ENCODE measurements at regions not wholly inside any gene's neighbourhood (a gene's known extent, or its start where the extent isn't known, plus 50 kb on each side); places are given as distances from the start of the nearest gene placed in this dataset.
"Not testable (repeated sequence)": the region's sequence is repeated elsewhere in the genome, so short reads cannot be mapped to it uniquely, and the experiment has no call there.

DNA sequence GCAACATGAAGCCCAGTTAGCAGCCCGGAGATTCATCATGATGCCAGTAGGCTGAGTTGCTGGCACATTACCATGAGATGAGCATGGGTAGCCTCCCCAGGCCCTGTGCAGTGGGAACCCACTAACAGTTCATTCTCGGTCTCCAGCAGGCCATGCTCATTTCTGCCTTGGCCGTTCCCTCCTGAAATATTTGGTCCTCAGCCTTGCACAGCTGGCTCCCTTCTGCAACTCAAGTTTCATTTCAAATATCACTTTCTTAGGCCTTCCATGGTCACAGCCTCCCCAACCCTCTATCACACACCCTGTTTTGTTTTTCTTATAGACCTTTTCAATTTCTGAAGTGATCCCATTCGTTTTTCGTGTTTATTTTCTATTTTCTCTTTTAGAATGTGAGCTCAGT is 125.4 kb upstream of the VLDLR start:
- TF ChIP-seq POLR2A (IDR thresholded peaks at IDR 0.05; ENCODE audit: low read depth, low read length): no peak
- no peak for FAIRE-seq
- no peak for DNase-seq (ENCODE audit: insufficient read length, low spot score)

DNA sequence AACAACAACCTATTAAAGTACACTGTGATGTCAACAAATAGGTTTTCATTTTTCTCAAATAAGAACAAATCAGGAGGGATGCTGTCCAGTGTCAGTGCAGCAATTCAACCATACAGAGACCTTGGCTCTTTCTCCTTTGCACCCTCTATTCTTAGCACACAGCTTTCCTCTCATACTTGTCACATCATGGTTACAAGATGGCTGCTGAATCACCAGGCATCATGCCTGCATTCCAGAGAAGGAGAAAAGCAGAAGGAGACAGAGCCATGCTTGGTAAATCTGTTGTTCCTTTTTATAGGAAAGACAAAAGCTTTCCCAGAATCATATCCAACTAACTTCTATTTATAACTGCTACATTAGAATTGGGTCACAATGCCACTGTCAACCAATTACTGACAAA is 124.7 kb upstream of the VLDLR start:
- FAIRE-seq: no peak
- no peak for TF ChIP-seq POLR2A (IDR thresholded peaks at IDR 0.05; ENCODE audit: low read depth, low read length)
- no peak for DNase-seq (ENCODE audit: insufficient read length, low spot score)

DNA sequence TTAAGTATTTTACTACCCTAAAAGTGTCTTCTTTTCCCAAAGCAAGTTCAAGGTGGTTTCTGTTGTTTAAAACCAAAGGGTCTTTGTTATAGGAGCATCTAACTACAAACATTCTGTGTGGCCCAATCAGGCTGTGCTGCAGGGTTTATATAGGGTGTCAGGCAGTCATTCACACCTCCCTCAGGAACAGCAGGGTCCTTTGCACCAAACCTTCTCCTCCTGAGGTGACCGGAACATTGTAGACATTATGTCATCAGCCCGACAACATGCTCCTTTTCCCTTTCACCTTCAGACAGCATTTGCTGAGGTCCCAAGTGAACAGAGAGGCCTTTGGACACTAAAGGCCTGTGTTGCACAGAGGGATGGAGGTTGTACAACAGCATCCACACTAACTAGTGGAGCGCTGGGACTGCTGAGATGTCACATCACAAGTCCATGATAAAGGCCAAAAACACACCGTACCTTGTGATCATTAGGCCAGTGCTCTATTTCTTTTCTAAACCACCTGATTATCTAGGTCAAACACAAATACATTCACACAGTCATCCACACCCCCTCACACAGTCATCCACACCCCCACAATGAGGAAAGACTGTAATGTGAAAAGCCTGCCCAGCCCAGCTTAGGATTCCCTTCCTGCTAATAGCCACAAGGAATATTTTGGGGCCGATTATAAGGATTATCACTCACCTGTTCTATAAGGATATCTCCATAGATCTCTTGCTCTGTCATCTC is 123.8 kb upstream of the VLDLR start:
- TF ChIP-seq POLR2A (IDR thresholded peaks at IDR 0.05; ENCODE audit: low read depth, low read length): no peak
- DNase-seq (ENCODE audit: insufficient read length, low spot score) (no peak), FAIRE-seq (no peak)

DNA sequence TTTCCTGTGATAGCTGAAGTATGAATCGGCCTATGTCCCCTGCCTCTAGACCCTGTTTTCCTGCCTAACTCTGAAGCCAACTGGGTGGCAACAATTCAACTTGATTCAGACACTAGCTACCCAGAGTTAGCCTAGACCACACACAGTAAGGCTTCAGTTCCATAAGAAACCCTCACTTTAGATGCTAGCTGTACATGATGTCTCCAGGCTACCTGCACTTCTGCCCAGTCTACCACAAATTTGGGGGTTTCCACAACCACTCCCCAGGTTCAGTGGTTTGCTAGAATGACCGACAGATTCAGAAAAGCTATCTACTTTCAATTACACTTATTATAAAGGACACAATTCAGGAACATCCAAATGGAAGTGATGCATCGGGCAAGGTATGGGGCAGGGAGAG is 119.4 kb upstream of the VLDLR start:
- DNase-seq (ENCODE audit: insufficient read length, low spot score): no peak
- FAIRE-seq: no peak
- no peak for TF ChIP-seq POLR2A (IDR thresholded peaks at IDR 0.05; ENCODE audit: low read depth, low read length)

DNA sequence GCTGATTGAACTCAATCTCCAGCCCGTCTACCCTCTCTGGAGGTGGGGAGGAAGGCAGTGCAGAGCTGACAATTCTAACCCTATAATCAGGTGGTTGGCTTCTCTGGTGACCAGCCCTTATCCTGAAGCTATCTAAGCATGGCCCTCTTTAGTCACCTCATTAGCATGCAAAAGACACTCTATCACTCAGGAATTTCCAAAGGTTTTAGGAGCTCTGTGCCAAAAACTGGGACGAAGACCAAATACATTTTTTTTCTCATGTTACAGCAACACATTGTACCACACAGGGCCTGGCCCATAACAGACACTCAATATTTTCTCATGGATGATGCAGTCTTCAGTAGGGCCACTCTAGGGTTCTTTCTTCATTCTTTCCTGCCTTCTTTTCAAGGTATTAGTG is 118.8 kb upstream of the VLDLR start:
- no peak for TF ChIP-seq POLR2A (IDR thresholded peaks at IDR 0.05; ENCODE audit: low read depth, low read length)
- no peak for FAIRE-seq
- no peak for DNase-seq (ENCODE audit: insufficient read length, low spot score)

DNA sequence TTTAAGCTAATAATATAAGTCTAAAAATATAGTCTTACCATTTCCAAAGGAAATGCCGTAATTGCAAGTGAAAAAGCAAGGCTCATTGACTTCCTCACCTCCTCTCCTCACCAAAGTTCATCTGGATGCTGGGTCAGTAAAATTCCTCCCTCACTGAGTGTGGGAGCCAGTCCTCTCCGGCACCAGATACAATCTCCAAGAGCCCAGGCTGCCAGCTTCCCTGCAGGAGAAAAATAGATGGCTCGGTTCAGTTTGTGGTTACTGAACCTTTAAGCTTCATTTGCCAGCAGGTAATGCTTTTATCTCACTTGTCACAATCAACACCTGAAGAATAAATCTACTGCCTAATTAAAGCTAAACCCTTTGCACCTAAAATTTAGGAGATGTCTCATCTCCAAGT is 115.3 kb upstream of the VLDLR start:
- TF ChIP-seq POLR2A (IDR thresholded peaks at IDR 0.05; ENCODE audit: low read depth, low read length): no peak
- FAIRE-seq (no peak), DNase-seq (ENCODE audit: insufficient read length, low spot score) (no peak)

DNA sequence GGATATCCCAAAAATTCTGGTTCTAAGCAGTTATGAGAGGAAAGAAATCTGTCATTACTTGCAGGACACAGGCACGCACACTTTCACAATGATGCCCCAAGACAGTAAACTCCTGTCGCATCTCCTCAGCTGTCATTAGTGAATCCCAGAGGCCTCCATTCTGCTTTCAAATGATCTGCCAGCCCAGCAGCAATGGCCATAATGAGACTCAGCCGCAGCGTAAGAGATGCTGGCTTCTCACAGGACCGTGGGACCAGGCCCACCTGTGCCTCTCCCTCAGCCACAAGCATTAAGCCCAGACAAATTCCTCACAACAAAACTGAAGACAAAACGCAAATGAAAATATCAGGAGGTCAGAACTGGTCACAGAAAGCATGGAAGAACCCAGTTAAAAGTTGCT is 98.0 kb upstream of the VLDLR start:
- no peak for DNase-seq (ENCODE audit: insufficient read length, low spot score)
- TF ChIP-seq POLR2A (IDR thresholded peaks at IDR 0.05; ENCODE audit: low read depth, low read length): no peak
- no peak for FAIRE-seq

DNA sequence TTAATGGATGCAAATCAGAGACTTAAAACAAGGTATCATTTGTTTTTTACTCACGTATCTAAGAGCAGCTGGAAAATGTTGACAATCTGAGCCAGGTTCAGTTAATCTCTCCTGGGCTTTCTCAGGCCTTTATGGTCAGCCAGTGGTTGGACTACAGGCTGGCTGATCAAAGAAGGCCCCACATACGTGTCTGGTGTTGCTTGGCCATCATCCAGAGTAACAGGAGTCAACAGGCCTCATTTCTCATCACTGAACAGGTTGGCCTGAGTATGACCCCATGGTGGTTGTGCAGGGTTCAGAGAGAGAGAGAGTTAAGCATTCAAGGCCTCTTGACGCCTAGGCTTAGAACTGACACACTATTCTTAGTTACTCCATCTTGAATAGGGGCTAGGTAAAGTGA is 97.0 kb upstream of the VLDLR start:
- no peak for DNase-seq (ENCODE audit: insufficient read length, low spot score)
- no peak for TF ChIP-seq POLR2A (IDR thresholded peaks at IDR 0.05; ENCODE audit: low read depth, low read length)
- no peak for FAIRE-seq

DNA sequence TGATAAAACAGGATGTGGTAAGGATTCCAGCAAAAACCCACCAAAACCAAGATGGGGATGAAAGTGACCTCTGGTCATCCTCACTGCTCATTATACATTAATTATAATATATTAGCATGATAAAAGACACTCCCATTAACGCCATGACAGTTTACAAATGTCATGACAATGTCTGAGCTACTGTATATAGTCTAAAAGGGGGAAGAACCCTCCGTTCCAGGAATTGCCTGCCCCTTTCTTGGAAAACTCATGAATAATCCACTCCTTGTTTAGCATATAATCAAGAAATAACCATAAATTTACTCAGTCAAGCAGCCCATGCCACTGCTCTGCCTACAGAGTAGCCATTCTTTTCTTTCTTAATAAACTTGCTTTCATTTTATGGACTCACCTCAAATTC is 96.4 kb upstream of the VLDLR start:
- no peak for TF ChIP-seq POLR2A (IDR thresholded peaks at IDR 0.05; ENCODE audit: low read depth, low read length)
- no peak for FAIRE-seq
- DNase-seq (ENCODE audit: insufficient read length, low spot score): no peak

DNA sequence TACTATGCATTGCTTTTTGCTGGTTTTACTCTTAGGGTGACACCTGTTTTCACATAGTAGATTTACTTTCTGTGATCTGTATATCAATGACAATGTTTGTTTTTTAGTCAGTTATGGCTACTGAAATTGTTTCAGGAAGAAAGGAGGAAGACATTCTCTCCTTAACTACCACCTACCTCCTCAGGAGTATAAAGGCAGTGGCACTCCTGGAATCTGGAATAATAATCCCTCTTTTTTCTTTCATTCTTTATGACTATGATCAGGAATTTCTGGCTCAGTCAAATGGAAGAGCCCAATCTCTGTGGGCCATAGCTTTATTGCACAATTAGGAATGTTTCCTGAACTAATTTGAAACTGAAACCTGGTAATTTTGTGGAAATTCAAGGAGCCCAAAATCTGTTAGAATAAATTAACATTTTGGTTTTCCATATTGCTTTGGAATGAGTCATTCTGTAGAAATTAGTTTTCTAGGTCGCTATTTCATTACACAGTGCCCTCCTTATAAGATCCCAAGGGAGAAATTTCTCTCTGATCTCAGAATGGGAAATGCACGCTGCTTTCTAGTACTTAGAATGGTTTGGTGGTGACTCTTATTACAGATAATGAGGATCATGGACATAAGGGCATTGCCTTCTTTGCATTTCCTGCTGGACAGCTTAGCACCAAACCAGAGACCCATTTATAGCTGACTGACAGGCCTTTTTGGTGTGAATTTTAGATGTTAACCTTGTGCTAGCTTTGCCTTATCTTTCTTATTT is 95.3 kb upstream of the VLDLR start:
- no peak for TF ChIP-seq POLR2A (IDR thresholded peaks at IDR 0.05; ENCODE audit: low read depth, low read length)
- DNase-seq (ENCODE audit: insufficient read length, low spot score) (no peak), FAIRE-seq (no peak)

DNA sequence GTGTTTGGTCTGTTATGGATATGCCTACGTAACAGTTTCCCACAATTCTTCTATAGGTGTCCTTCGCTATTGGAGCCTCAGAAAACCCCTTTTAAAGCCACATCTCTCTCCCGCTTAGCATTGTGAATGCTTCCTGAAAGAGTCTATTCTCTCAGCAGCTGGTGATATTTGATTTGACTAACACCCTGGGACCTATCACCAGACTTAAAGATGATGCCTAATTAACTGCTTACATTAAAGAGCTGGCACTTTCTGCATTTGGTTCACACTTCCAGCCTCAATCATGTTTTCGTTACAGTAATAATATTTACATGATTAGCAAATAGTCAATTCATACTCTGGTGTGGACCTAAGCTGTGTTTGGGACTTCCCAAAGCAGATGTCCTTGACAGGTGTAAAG is 90.1 kb upstream of the VLDLR start:
- DNase-seq (ENCODE audit: insufficient read length, low spot score): no peak
- TF ChIP-seq POLR2A (IDR thresholded peaks at IDR 0.05; ENCODE audit: low read depth, low read length): no peak
- FAIRE-seq: no peak

DNA sequence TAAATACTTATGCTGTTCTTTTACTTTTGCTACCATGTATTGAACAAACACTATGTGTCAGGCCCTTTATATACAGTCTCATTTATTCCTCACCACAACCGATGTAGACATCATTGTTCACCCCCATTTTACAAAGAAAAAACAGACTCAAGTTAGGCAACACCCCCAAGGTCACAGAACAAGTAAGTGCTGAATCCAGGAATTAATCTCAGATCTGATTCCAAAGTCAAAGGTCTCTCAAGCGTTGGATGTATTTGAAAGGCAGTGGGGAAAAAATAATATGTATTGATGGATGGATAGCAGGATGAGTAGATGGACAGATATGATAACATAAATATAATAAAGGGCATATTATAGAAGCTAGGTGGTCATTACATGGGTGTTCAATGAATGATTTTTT is 85.1 kb upstream of the VLDLR start:
- TF ChIP-seq POLR2A (IDR thresholded peaks at IDR 0.05; ENCODE audit: low read depth, low read length): no peak
- no peak for FAIRE-seq
- no peak for DNase-seq (ENCODE audit: insufficient read length, low spot score)

DNA sequence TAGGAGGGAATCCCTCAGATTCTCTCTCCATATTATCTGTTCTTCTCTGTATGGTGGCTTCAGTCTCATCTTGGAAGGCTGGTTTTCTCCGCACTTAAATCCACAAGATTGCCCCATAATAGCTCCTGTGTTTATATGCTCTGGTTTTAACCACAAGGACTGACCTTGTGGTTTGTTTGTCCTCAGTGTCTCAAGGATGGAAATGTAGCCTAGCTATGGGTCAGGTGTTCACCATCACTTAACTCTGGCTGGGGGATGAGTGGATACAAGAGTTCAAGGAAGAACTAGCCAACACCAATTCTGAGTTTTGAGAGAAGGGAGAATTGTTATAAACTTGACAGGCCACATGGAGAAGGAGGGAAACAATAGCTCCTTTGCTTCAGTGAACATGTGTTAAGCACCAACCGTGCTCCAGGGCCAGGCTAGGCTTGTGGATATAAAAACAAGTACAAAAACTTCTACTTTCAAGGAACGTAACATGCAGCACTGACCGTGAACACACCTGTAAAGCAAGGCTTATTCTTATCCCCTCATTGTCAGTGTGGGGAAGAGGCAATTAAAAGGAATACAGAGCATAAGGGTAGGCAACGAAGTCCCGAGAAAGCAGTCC is 75.6 kb upstream of the VLDLR start:
- DNase-seq (ENCODE audit: insufficient read length, low spot score): no peak
- FAIRE-seq: no peak
- no peak for TF ChIP-seq POLR2A (IDR thresholded peaks at IDR 0.05; ENCODE audit: low read depth, low read length)

DNA sequence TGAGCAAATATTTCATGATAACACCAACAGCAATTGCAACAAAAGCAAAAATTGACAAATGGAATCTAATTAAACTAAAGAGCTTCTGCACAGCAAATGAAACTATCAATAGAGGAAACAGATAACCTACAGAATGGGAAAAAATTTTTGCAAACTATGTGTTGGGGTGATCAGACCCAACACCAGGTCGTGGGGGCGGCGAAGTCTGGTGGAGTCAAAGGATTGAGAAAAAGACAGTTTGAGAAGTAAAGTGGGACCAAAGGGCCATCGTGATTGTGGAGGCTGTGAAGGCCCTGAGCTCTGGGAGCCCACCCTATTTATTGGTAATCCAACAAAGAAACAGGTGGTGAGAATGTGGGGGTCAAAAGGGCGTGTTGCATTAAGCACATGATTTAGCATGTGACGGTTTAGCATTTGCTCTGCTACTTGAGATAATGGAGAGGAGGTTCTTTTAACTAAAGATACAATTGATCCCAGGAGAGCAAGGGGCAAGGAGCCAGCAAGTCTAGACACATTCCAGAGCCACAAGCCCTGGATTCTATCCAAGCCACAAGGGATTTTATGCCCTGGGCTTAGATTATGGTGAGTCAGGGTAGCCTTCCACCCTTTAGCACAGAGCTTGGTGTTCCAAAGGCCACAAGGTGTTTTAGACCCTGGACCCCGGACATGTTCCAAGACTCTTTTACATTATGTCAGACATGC is 65.5 kb upstream of the VLDLR start:
- FAIRE-seq; DNase-seq (ENCODE audit: insufficient read length, low spot score): not testable (repeated sequence)

All from H54 (cell line).